ENCODE measurements at regions not wholly inside any gene's neighbourhood (a gene's known extent, or its start where the extent isn't known, plus 50 kb on each side); places are given as distances from the start of the nearest gene placed in this dataset.

- TF ChIP-seq EZH2 (IDR thresholded peaks at IDR 0.05; ENCODE audit: insufficient read depth, poor library complexity, severe bottlenecking) = no peak
- TF ChIP-seq EZH2phosphoT487 (IDR thresholded peaks at IDR 0.05; ENCODE audit: insufficient read depth, low read depth) = no peak
Measured at GRCh38 chr3:15974647-15975046, 176.9 kb upstream of the ANKRD28 start.

All from GM23248 (cell line).